GM10248 (cell line): ENCODE measurements at regions not wholly inside any gene's neighbourhood (a gene's known extent, or its start where the extent isn't known, plus 50 kb on each side); places are given as distances from the start of the nearest gene placed in this dataset.

Experiments
- CTCF ChIA-PET: fragments of 300-600 bp; sonication (Branson Sonifier 250); formaldehyde crosslinking; extraction: SDS; loops from one replicate; lab custom pipeline; 2021; ENCODE audit warnings: antibody characterized with exemption; lab: Yijun Ruan, JAX
- POLR2A ChIA-PET: fragments of 350-650 bp; sonication (Branson Sonifier 250); formaldehyde crosslinking; extraction: SDS; loops from one replicate; lab custom pipeline; 2020; ENCODE audit warnings: antibody characterized with exemption; lab: Yijun Ruan, JAX
- DNase-seq: peaks from one replicate; pipeline ENCODE4 v3.0.0; 2012; ENCODE audit errors: extremely low spot score
- TF ChIP-seq, protein P1 (sequence below): IDR thresholded peaks from 2 replicates; pipeline ENCODE4 v1.5.1; 2012; ENCODE audit warnings: mild to moderate bottlenecking, low read depth; ENCODE audit errors: extremely low read depth, missing control alignments, control extremely low read depth

GRCh38 chr5:57566914-57567313, 84.3 kb upstream of the ACTBL2 start:
- ChIA-PET CTCF (interaction anchor here (1.0 kb wide), 1 partner anchor 55 kb away, joined by 3 read pairs; no protein-coding TSS in a partner anchor), POLR2A (no interaction called here)
- DNase-seq, result no peak
- TF ChIP-seq, protein P1, sequence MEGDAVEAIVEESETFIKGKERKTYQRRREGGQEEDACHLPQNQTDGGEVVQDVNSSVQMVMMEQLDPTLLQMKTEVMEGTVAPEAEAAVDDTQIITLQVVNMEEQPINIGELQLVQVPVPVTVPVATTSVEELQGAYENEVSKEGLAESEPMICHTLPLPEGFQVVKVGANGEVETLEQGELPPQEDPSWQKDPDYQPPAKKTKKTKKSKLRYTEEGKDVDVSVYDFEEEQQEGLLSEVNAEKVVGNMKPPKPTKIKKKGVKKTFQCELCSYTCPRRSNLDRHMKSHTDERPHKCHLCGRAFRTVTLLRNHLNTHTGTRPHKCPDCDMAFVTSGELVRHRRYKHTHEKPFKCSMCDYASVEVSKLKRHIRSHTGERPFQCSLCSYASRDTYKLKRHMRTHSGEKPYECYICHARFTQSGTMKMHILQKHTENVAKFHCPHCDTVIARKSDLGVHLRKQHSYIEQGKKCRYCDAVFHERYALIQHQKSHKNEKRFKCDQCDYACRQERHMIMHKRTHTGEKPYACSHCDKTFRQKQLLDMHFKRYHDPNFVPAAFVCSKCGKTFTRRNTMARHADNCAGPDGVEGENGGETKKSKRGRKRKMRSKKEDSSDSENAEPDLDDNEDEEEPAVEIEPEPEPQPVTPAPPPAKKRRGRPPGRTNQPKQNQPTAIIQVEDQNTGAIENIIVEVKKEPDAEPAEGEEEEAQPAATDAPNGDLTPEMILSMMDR, result no peak

GRCh38 chr5:57561231-57561842, 78.7 kb upstream of the ACTBL2 start:
- ChIA-PET CTCF (interaction anchor here (0.8 kb wide), 1 partner anchor 14 kb away, joined by 3 read pairs; no protein-coding TSS in a partner anchor), POLR2A (no interaction called here)
- no peak for DNase-seq
- TF ChIP-seq, protein P1, result no peak

- CTCF ChIA-PET, result no interaction called here
- TF ChIP-seq, protein P1, result no peak
- POLR2A ChIA-PET, result no interaction called here
- no peak for DNase-seq
These were observed 76.6 kb upstream of the ACTBL2 start for GRCh38 chr5:57559110-57559635.

DNA sequence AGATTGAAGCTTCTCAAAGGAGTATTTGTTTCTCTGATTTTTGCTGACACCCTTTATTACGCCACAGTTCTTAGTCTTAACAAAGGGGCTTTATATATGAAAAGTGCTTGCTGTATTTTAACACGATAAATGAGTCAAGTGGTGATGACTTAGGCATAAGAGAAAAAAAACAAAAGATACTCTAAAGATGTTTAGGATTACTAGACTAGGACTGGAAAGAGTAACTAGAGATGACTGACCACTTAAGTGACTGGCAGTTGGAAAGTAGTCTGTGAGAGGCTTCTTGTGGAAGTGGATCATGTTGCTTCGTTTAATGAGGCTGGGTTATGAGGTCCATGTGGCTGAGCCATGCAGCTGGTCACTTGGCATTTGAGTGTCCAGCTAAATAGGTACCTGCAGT, 69.4 kb upstream of the ACTBL2 start:
- no peak for DNase-seq
- ChIA-PET CTCF (no interaction called here), POLR2A (no interaction called here)
- TF ChIP-seq, protein P1, result no peak

- ChIA-PET POLR2A (no interaction called here), CTCF (no interaction called here)
- TF ChIP-seq, protein P1, result no peak
- DNase-seq, result no peak
These were observed 68.6 kb upstream of the ACTBL2 start for GRCh38 chr5:57551251-57551650.

DNA sequence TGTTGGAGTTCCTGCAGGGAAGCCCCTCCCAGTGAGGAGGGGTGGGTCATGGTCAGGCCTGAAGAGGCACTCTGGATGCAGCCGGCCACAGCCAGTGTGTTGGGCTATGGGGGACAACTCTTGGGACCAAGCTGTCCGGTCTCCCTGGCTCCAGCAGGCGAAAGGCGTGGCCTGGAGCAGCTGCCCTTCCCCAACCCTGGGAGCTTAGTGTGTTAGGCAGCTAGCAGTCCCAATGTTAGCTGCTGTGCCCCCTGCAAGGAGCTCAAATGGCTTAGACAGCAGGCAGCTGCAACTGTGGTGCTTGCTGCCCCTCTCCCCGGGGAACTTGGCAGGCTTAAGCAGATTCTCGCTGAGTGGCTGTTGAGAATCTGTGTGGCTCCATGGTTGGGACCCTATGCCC, 67.5 kb upstream of the ACTBL2 start:
- POLR2A ChIA-PET, result no interaction called here
- CTCF ChIA-PET, result no interaction called here
- DNase-seq, result no peak
- TF ChIP-seq, protein P1, result no peak
